Sigmoid colon (tissue), 4 donors: ENCODE measurements at regions not wholly inside any gene's neighbourhood (a gene's known extent, or its start where the extent isn't known, plus 50 kb on each side); places are given as distances from the start of the nearest gene placed in this dataset.

ENCODE experiments used
- CTCF ChIP-seq, 4 experiments: fragments of 450-650 bp in 3 of 4; fragments of 200-600 bp in 1 of 4; IDR thresholded peaks; one replicate each; pipeline ENCODE4 v1.5.1; 2016 to 2019; ENCODE audit warnings: antibody characterized with exemption in 4 of 4, mild to moderate bottlenecking in 3 of 4, moderate library complexity in 2 of 4
- POLR2A ChIP-seq, 2 donors: fragments of 450-650 bp; IDR thresholded peaks; one replicate each; pipeline ENCODE4 v1.6.1; 2016; ENCODE audit warnings: antibody characterized with exemption in 2 of 2, mild to moderate bottlenecking in 2 of 2, moderate library complexity in 2 of 2
- POLR2AphosphoS5 ChIP-seq, 4 donors: sonication (generic); formaldehyde crosslinking; IDR thresholded peaks; one replicate each; pipeline ENCODE4 v1.6.1; 2017; ENCODE audit warnings: antibody characterized with exemption in 4 of 4

- no peak for TF ChIP-seq POLR2A (IDR thresholded peaks at IDR 0.05)
- no peak for TF ChIP-seq CTCF (IDR thresholded peaks at IDR 0.05)
- TF ChIP-seq POLR2AphosphoS5 (IDR thresholded peaks at IDR 0.05): no peak
These were observed 620.8 kb upstream of the B3GALT2 start for GRCh38 chr1:193807208-193807607.
